Heart right ventricle (tissue), 16 donors: ENCODE measurements at regions not wholly inside any gene's neighbourhood (a gene's known extent, or its start where the extent isn't known, plus 50 kb on each side); places are given as distances from the start of the nearest gene placed in this dataset.

Experiments used
- ATAC-seq, 8 donors: fragments of 200-7000 bp; cut with Tn5 transposase; one replicate each; pipeline ENCODE4 v1.9.1; 2020; ENCODE audit warnings: mild to moderate bottlenecking in 8 of 8, moderate library complexity in 8 of 8, moderate number of reproducible peaks in 1 of 8
- DNase-seq, 2 donors: peaks; one replicate each; pipeline ENCODE4 v3.0.0-alpha.2; 2020
- H3K27ac ChIP-seq, 10 donors: fragments of 200-600 bp; sonication (generic) in 2 of 10; one replicate each; pipeline versions ENCODE4 v1.5.0 to v1.8.0; 2020 to 2022; ENCODE audit warnings: mild to moderate bottlenecking in 3 of 10
- H3K27me3 ChIP-seq, 7 donors: fragments of 200-600 bp; one replicate each; pipeline ENCODE4 v1.8.0; 2021 to 2022; ENCODE audit warnings: mild to moderate bottlenecking in 2 of 7
- H3K36me3 ChIP-seq, 9 donors: fragments of 200-600 bp; sonication (generic) in 1 of 9; one replicate each; pipeline versions ENCODE4 v1.5.0 to v1.8.0; 2020 to 2022; ENCODE audit warnings: mild to moderate bottlenecking in 2 of 9
- H3K4me1 ChIP-seq, 9 donors: fragments of 200-600 bp; sonication (generic) in 1 of 9; one replicate each; pipeline versions ENCODE4 v1.5.0 to v1.8.0; 2020 to 2022; ENCODE audit warnings: mild to moderate bottlenecking in 4 of 9
- H3K4me3 ChIP-seq, 10 donors: fragments of 200-600 bp; sonication (generic) in 2 of 10; one replicate each; pipeline versions ENCODE4 v1.5.0 to v1.8.0; 2020 to 2022; ENCODE audit warnings: mild to moderate bottlenecking in 7 of 10, moderate library complexity in 2 of 10
- H3K9me3 ChIP-seq, 11 donors: fragments of 200-600 bp in 10 of 11; sonication (generic) in 2 of 11; one replicate each; pipeline versions ENCODE4 v1.5.0 to v1.8.0; 2013 to 2022; ENCODE audit warnings: mild to moderate bottlenecking in 2 of 11, control low read depth in 1 of 11, moderate library complexity in 1 of 11
- WGBS, 2 donors: extraction: QIAGEN DNeasy Blood & Tissue Kit; methylation state at CpG; one replicate each; pipeline ENCODE4 v1.1.7; 2013; ENCODE audit warnings: inconsistent platforms in 1 of 2; 5-methylcytosine and 5-hydroxymethylcytosine counted together
- intact Hi-C, 10 donors: fragments of 100-400 bp; cut with DNase I; formaldehyde crosslinking; loops; one replicate each; pipeline versions ENCODE4 v1.11.1 to v1.14.2; 2022
- TF ChIP-seq, protein P1 (sequence below), 9 donors: fragments of 200-600 bp; sonication (generic) in 2 of 9; IDR thresholded peaks; one replicate each; pipeline versions ENCODE4 v1.5.0 to v1.8.0; 2021 to 2022; ENCODE audit warnings: antibody characterized with exemption in 9 of 9, mild to moderate bottlenecking in 5 of 9, moderate library complexity in 1 of 9
- donor health status: Arrhythmogenic right ventricular cardiomyopathy.
- donor health status: ischemic (EF 13 %, LVEDD 7.1; RV severe dilation, severe dysfunction).
- donor health status: healthy with polysubstance abuse.
- donor health status: DM: no; HTN: yes; CAD: no.
- donor health status: DM: no; HTN: no; CAD: no.
- donor health status: ischemic (EF 25% LVEDD 6.9; RV normal size, moderate dysfunction).
- donor health status: ischemic (EF 25% LVEDD 5.7; RV mildly dilated, moderate dysfunction).
- donor health status: healthy.
- donor health status: DM: yes; HTN: yes; CAD: no.
- donor health status: Ischemic cardiomyopathy.
- donor health status: ischemic (EF 35%, LVEDD 5.7; RV mildly dilated, moderate dysfunction).
- donor health status: nonischemic (EF 11% LVEDD 7.7; RV severe dilation, severe dysfunction).
- donor health status: DM: yes; HTN: yes; CAD: no.
- donor health status: PGD.
- donor health status: ischemic (EF 29% LVEDD 5.4; RV normal size, mild dysfunction).
- donor health status: nonischemic (EF 23%, LVEDD 6.1; RV moderate dilation, normal function).

DNA sequence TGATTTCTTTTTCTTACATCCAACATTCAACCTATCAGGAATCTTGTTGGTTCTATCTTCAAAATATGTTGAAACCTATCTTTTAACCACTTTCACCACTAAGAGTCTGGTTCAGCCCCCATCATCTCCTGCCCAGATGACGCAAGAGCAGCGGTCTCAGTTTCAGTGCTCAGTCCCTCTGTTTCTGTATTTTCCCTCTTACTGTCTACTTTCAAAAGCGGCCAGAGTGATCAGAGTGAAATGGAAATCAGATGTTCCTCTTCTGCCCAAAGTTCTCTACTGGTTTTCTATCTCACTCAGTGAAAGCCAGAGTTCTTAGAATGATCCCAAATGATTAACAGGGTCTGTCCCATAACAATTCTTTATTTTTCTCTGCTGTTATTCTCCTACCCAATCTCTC, 147.9 kb upstream of the PDE7B start:
- Histone ChIP-seq H3K9me3 (no peaks in the 10 kb centered on the region), H3K36me3 (no peaks in the 10 kb centered on the region), H3K27me3 (no peaks in the 10 kb centered on the region), H3K4me1 (no peaks in the 10 kb centered on the region), H3K27ac (no peak overlapping the region), H3K4me3 (no peak overlapping the region)
- ATAC-seq: no peak
- intact Hi-C loops: no loop called here
- no peak for DNase-seq
- WGBS, 2 donors: 85 to 88% methylated on average over 3 of the region's 3 CpGs
- TF ChIP-seq, protein P1, sequence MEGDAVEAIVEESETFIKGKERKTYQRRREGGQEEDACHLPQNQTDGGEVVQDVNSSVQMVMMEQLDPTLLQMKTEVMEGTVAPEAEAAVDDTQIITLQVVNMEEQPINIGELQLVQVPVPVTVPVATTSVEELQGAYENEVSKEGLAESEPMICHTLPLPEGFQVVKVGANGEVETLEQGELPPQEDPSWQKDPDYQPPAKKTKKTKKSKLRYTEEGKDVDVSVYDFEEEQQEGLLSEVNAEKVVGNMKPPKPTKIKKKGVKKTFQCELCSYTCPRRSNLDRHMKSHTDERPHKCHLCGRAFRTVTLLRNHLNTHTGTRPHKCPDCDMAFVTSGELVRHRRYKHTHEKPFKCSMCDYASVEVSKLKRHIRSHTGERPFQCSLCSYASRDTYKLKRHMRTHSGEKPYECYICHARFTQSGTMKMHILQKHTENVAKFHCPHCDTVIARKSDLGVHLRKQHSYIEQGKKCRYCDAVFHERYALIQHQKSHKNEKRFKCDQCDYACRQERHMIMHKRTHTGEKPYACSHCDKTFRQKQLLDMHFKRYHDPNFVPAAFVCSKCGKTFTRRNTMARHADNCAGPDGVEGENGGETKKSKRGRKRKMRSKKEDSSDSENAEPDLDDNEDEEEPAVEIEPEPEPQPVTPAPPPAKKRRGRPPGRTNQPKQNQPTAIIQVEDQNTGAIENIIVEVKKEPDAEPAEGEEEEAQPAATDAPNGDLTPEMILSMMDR (IDR thresholded peaks at IDR 0.05): no peak

DNA sequence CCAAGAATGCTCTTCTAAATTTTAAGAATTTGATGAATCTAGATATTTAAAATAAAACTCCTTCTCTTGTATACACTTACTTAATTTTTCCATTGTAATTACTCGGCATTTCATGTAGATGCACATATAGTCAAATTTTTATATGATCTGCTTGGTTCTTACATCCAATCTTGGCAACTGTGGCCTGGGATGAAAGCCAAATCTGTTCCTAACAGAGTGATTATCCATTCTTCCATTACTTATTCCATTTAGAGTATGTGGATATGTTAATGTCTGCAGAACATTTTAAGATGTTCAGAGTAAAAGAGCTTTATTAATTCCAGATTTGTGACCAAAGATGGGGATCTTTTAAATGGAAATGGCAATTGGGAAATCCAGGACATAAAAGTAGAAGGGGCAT, 144.1 kb upstream of the PDE7B start:
- Histone ChIP-seq H3K36me3 (no peaks in the 10 kb centered on the region), H3K9me3 (no peaks in the 10 kb centered on the region), H3K27ac (no peak overlapping the region), H3K4me1 (no peaks in the 10 kb centered on the region), H3K27me3 (no peaks in the 10 kb centered on the region), H3K4me3 (no peak overlapping the region)
- TF ChIP-seq, protein P1 (IDR thresholded peaks at IDR 0.05): no peak
- intact Hi-C loops: no loop called here
- 75 to 80% methylated on average over 1 of the region's 1 CpG for WGBS, 2 donors
- DNase-seq (no peak), ATAC-seq (no peak)

DNA sequence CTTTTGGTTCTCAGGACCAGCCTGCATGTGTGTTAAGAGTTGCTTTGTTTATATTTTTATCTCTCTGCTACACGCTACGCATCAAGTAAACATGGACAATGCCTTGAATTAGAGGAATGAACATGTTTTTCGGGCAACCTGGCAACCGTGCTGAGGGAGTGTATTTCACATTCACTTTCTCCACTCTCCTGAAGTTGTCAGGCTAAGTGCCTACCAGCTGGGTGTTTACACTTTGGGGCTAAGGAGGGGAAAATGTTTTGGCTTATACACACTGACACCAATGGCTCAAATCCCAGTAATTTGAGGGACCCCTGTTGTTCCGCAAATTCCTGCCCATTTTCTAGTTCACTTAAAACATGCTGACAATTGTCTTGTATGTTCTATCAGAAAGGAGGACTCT, 141.5 kb upstream of the PDE7B start:
- ATAC-seq: no peak
- H3K4me1 ChIP-seq: no peaks in the 10 kb centered on the region
- intact Hi-C loops: no loop called here
- H3K9me3 ChIP-seq: no peaks in the 10 kb centered on the region
- WGBS, 2 donors: 91 to 94% methylated on average over 5 of the region's 5 CpGs
- no peaks in the 10 kb centered on the region for H3K36me3 ChIP-seq
- TF ChIP-seq, protein P1 (IDR thresholded peaks at IDR 0.05): no peak
- no peak overlapping the region for H3K4me3 ChIP-seq
- H3K27ac ChIP-seq: no peak overlapping the region
- H3K27me3 ChIP-seq: no peaks in the 10 kb centered on the region
- no peak for DNase-seq

DNA sequence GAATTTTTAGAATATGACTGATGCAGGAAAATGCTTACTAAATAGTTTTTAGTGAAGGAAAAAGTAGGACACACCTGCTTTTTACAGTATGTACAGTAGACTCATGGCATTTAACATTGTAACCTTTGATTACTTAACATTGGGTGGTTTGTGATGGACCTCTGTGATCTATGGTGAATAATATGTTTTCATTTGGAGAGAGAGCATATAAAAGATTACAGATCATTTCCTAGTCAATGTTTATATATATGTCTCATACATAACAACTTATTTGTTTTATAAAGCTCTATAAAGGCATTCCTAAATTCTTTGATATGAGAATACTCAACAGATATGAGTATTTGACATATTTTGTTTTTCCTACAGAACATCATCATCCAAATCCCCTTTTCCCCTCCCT, 129.3 kb upstream of the PDE7B start:
- ATAC-seq: no peak
- peaks cover 0 to 52% (median 5%) of the 10 kb centered on the region in 11 donors for H3K9me3 ChIP-seq
- H3K4me3 ChIP-seq: no peak overlapping the region
- TF ChIP-seq, protein P1 (IDR thresholded peaks at IDR 0.05): no peak
- H3K27me3 ChIP-seq: no peaks in the 10 kb centered on the region
- no peak overlapping the region for H3K27ac ChIP-seq
- intact Hi-C loops: no loop called here
- H3K36me3 ChIP-seq: no peaks in the 10 kb centered on the region
- no peak for DNase-seq
- no peaks in the 10 kb centered on the region for H3K4me1 ChIP-seq

DNA sequence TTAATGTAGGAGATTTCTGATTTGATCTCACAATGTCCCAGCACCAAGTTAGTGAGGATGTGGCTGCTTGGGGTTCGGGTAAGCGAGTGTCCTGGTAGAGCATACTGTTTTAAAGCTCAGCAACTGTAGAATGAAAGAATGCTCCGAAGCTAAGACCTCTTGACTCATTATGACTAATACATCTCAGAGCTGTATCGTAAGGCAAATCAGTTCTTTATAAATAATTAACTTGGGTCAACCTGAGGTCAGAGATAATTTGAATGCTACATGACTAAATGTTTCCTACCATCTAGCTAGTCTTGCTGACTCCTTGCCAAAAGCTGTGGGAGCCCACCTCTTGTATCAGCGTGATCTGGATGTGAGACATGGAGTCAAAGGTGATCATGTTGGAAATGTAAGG, 128.8 kb upstream of the PDE7B start:
- DNase-seq (no peak), ATAC-seq (no peak)
- peaks cover 0 to 52% (median 5%) of the 10 kb centered on the region in 11 donors for H3K9me3 ChIP-seq
- no peaks in the 10 kb centered on the region for H3K36me3 ChIP-seq
- 79 to 80% methylated on average over 5 of the region's 5 CpGs for WGBS, 2 donors
- H3K4me3 ChIP-seq: no peak overlapping the region
- H3K27me3 ChIP-seq: no peaks in the 10 kb centered on the region
- intact Hi-C loops: no loop called here
- H3K27ac ChIP-seq: no peak overlapping the region
- H3K4me1 ChIP-seq: no peaks in the 10 kb centered on the region
- TF ChIP-seq, protein P1 (IDR thresholded peaks at IDR 0.05): no peak
